Breast epithelium (tissue), 3 donors: ENCODE measurements at regions not wholly inside any gene's neighbourhood (a gene's known extent, or its start where the extent isn't known, plus 50 kb on each side); places are given as distances from the start of the nearest gene placed in this dataset.
"Not testable (repeated sequence)": the region's sequence is repeated elsewhere in the genome, so short reads cannot be mapped to it uniquely, and the experiment has no call there.

Experiments used
- POLR2AphosphoS5 ChIP-seq, 3 donors: sonication (generic); formaldehyde crosslinking; IDR thresholded peaks; one replicate each; pipeline ENCODE4 v1.6.1; 2017; ENCODE audit warnings: antibody characterized with exemption in 3 of 3
- TF ChIP-seq, protein P1 (sequence below), 3 donors: fragments of 450-650 bp; IDR thresholded peaks; one replicate each; pipeline ENCODE4 v1.5.1; 2016 to 2017; ENCODE audit warnings: antibody characterized with exemption in 3 of 3, mild to moderate bottlenecking in 3 of 3, moderate library complexity in 3 of 3

DNA sequence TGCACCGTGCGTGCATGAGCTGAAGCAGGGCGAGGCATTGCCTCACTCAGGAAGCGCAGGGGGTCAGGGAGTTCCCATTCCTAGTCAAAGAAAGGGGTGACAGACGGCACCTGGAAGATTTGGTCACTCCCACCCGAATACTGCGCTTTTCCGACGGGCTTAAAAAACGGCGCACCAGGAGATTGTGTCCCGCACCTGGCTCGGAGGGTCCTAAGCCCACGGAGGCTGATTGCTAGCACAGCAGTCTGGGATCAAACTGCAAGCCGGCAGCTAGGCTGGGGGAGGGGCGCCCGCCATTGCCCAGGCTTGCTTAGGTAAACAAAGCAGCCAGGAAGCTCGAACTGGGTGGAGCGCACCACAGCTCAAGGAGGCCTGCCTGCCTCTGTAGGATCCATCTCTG, 85.6 kb upstream of the TSLP start:
- TF ChIP-seq, protein P1, sequence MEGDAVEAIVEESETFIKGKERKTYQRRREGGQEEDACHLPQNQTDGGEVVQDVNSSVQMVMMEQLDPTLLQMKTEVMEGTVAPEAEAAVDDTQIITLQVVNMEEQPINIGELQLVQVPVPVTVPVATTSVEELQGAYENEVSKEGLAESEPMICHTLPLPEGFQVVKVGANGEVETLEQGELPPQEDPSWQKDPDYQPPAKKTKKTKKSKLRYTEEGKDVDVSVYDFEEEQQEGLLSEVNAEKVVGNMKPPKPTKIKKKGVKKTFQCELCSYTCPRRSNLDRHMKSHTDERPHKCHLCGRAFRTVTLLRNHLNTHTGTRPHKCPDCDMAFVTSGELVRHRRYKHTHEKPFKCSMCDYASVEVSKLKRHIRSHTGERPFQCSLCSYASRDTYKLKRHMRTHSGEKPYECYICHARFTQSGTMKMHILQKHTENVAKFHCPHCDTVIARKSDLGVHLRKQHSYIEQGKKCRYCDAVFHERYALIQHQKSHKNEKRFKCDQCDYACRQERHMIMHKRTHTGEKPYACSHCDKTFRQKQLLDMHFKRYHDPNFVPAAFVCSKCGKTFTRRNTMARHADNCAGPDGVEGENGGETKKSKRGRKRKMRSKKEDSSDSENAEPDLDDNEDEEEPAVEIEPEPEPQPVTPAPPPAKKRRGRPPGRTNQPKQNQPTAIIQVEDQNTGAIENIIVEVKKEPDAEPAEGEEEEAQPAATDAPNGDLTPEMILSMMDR (IDR thresholded peaks at IDR 0.05): not testable (repeated sequence)
- not testable (repeated sequence) for TF ChIP-seq POLR2AphosphoS5 (IDR thresholded peaks at IDR 0.05)
